ENCODE measurements at regions not wholly inside any gene's neighbourhood (a gene's known extent, or its start where the extent isn't known, plus 50 kb on each side); places are given as distances from the start of the nearest gene placed in this dataset.

- no peak for TF ChIP-seq REST (IDR thresholded peaks at IDR 0.05; ENCODE audit: insufficient read depth in 1 of 2, low read depth in 2 of 2, low read length in 1 of 2)
- no peak for TF ChIP-seq CTCF (IDR thresholded peaks at IDR 0.05)
- TF ChIP-seq POLR2AphosphoS5 (IDR thresholded peaks at IDR 0.05; ENCODE audit: low read depth, low read length): no peak
- TF ChIP-seq TCF7L2 (IDR thresholded peaks at IDR 0.05; ENCODE audit: low read depth, low read length): no peak
Measured at GRCh38 chr12:59357811-59358210, 238.0 kb upstream of the SLC16A7 start.
